ENCODE measurements at regions not wholly inside any gene's neighbourhood (a gene's known extent, or its start where the extent isn't known, plus 50 kb on each side); places are given as distances from the start of the nearest gene placed in this dataset.

DNA sequence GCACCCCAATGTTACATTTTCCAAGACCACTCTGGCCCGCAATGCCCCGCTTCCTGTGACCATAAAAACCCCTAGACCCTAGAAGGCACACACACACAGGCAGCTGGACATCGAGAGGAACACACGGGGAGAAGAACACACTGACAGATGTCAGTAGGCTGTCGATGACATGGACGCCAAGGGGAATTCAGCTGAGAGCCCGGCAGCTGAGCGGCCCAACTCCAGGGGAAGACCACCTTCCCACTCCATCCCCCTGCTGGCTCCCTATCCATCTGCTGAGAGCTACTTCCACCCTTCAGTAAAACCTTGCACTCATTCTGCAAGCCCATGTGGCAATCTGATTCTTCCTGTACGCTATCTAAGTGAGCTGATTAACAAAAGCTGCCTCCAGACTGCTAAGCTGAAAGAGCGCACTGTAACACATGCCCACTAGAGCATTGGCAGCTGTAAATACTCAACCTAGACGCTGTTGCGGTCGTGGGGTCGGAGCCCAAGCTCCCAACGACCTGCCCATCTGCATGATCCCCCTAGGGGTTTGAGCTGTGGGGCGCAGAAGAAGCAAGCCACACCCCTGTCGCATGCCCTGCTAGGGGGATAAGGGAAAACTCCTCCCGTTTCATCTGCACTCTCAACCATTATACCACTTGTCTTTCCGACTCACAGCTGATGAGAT lies 843.6 kb upstream of the POT1 start:
- intact Hi-C loops (cut with DNase I) = no loop called here
- ATAC-seq (ENCODE audit: poor library complexity) = no peak
- DNase-seq = no peak

DNA sequence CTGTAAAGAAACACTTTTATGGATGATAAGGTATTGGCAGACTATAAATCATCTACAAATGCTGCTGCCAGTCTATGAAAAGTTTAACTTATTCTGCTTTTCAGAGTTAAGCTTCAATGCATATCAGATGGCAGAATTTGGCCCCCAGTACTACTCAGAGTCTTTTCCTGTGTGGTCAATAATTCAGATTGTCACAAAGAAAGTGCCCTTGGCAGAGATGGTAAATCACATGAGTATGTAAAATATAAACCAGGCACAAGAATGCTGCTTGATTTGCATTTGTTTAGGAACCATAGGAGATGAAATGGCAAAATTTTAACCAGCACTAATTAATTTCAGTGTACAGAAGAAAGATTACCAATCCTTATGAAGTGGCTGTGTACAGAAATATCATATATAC lies 818.3 kb upstream of the POT1 start:
- intact Hi-C loops (cut with DNase I) = no loop called here
- ATAC-seq (ENCODE audit: poor library complexity) = no peak
- DNase-seq = no peak

DNA sequence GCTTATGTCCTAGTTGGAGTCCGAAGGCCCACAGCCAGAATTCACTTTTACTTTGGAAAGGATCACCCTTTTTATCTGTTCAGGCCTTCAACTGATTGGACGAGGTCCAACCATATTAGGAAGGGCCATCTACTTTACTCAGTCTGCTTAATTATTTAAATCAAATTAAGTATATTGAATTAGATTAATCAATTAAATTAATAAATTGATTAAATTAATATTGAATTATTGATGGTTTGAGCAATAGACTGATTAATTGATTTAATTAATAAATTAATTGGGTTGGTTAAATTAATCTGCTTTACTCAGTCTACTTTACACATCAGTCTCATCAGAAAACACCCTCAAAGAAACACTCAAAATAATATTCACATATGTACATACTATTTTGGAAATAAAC lies 816.9 kb upstream of the POT1 start:
- ATAC-seq (ENCODE audit: poor library complexity) (no peak), DNase-seq (no peak)
- intact Hi-C loops (cut with DNase I) = no loop called here

DNA sequence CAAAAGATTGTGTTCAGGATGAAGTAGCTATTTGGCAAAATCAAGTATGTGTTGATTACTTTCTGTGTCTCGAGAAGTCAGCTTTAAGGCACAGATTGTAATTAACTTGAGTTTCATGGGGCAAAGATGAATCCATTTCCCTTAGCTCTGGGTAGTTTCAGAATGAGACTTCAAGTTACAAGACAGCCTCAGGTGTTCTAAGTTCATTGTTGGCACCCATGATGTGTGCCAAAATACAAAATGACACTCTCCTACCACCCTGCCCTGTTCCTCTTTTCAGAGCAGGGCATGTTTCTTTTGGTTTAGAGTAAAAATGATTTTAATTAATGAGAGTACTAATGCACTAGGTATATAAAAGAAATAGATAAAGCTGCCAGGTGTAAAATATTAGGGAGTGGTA lies 797.6 kb upstream of the POT1 start:
- ATAC-seq (ENCODE audit: poor library complexity) (no peak), DNase-seq (no peak)
- intact Hi-C loops (cut with DNase I) = no loop called here

DNA sequence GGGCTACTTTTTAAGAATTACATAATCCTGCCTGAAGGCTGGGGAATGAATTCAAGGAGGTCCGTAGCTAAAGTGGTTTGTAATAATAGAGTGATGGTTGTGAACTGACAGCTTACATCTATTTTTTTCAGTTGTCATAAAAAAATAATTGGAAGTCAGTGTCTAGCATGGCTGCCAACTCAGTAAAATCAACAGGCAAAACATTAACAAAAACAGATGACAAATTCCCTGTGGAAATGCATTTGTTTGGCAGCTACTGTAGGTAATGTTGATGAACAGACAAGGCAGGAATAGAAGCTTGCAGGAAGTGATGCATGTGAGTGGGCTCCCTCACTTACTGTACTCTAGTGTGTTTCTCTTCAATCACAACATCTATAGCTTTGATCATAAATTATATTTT lies 766.0 kb upstream of the POT1 start:
- intact Hi-C loops (cut with DNase I) = no loop called here
- no peak for ATAC-seq (ENCODE audit: poor library complexity)

DNA sequence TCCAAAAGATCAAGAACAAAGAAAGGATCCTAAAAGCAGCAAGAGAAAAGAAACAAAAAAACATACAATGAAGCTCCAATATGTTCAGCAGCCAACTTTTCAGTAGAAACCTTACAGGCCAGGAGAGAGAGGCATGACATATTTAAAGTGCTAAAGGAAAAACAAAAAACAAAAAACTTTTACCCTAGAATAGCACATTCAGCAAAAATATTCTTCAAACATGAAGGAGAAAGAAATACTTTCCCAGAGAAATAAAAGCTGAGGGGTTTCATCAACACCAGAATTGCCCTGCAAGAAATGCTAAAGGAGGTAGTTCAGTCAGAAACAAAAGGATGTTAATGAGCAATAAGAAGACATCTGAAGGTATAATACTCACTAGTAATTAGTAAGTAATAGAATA lies 753.5 kb upstream of the POT1 start:
- DNase-seq (no peak), ATAC-seq (ENCODE audit: poor library complexity) (no peak)
- intact Hi-C loops (cut with DNase I) = no loop called here

More for the DNA sequence above, 766.0 kb upstream of the POT1 start:
- no peak for DNase-seq

DNA sequence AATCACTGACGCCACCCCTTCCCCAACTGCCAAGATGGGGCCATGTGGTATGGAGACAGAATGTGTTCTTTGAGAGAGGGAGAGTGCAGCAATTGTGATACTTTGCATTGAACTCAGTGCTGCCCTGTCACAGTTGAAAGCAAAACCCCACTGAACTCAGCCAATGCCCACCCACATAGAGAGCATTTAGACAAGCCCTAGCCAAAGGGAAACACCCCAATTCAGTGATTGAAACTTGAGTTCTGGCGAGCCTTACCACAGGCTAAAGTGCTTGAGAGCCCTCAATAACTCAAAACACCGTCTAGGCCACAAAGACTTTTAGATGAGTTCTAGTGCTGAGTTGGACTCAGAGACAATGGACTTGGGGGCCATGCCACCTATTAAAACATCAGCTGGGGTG lies 751.9 kb upstream of the POT1 start:
- DNase-seq (no peak), ATAC-seq (ENCODE audit: poor library complexity) (no peak)
- intact Hi-C loops (cut with DNase I) = no loop called here

DNA sequence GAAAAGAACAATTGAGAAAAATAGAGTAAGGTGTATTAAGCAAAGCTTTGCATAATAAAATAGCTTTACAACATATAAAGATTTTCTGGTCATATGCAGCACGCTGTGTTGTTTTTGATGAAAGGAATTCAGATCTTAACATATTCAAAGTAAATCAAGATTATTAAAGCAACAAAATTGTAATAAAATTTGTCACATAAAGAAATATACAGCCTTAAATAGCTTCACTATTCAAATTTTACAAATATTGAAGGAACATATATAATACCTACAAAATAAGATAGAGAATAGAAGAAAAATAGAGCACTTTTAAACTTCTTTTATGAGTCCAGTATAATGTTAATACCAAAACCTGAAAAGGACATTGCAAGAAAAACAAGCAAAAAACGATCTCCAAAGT lies 749.1 kb upstream of the POT1 start:
- ATAC-seq (ENCODE audit: poor library complexity) (no peak), DNase-seq (no peak)
- intact Hi-C loops (cut with DNase I) = no loop called here

DNA sequence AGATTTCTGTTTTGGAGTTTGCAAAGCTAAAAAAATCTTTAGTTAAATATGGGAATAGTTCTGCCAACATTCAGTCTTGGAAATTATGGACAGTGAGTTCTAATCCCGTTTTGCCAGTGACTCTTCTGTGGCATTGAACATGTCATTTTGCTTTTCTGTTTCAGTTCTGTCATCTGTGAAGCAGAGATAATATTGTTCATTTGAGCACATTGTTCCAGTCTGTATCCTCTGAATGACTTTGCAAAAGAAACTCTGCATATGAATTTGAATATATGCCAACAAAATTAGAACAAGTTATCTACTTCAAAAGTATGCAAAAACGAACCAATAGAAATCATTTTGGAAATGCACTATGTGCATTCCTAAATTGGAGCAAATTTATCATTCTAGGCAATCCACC lies 746.0 kb upstream of the POT1 start:
- no peak for DNase-seq
- intact Hi-C loops (cut with DNase I) = no loop called here
- ATAC-seq (ENCODE audit: poor library complexity) = no peak

DNA sequence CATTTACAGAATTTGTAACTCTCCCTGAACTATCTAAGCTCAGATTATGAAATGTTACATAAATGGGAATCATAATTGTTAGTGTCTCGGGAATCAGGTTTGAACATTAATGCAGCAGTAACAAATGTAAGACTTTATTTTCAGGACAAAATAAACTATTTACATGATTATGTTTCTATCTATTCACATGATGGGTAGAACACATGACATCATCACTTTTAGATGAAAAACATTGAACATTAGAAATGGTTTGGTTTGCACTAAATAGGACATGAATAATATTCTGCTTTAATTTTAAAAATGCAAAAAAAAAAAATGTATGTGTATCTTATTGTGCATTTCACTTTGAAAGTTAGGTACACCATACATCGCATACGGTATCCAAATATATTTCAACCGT lies 745.5 kb upstream of the POT1 start:
- no peak for ATAC-seq (ENCODE audit: poor library complexity)
- intact Hi-C loops (cut with DNase I) = no loop called here
- DNase-seq = no peak

DNA sequence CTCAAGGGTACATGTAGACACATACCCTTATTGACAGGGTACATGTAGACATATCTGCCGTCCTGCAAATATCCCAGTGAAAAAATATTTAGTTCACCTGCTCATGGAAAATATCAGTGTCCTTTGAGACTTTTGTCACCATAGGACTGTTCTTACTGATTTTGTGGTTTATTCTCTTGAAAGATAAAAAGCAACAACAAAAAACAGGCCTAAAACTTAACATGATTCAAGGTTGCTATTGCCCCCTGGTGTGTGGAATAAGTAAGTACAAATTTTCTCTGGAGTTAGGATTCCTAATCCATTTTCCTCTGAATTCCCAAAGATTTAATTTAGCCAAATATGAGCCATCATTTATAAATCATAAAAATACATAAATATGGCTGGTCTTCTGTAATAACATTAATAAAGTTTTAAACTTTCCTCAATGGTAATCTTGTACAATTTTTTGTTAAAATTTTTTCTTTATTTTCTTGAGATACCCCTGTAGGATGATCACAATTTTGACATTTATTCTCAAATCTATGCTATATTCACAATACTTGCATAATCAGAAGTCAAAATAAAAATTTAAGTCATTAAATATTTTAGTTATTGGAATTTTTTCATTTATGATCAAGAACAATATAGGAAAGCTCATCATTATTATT lies 741.4 kb upstream of the POT1 start:
- intact Hi-C loops (cut with DNase I) = no loop called here
- ATAC-seq (ENCODE audit: poor library complexity) = no peak
- no peak for DNase-seq

DNA sequence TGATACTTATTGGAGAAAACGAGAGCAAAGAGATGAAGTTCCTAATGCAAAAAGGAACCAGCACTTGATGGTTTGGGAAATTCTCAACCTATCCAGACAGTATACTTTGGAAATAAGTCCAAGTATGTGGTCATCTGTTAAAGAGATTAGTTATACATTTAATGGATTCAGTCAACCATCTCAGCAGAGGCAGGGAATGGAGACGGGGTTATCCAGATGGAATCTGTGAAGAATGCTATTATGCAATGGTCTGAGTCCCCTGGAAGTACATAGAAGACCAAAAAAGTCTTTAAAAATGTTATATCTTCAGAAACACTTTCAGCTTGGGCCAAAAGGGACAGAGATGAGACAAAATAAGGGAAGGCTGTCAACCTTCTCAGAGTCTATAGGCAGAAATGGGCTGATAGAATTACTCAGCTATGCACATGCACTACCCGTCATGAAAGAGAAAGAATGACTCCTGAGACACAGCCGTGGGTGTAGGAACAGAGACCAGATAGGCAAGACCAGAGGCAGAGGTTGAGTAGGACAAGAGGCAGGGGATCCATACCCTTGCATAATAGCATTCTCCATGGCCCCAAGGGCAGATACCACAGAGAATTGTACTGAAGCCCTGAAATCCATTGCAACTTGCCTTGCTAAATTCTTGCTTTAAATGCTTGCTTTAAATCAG lies 738.8 kb upstream of the POT1 start:
- ATAC-seq (ENCODE audit: poor library complexity) (no peak), DNase-seq (no peak)
- intact Hi-C loops (cut with DNase I) = no loop called here

DNA sequence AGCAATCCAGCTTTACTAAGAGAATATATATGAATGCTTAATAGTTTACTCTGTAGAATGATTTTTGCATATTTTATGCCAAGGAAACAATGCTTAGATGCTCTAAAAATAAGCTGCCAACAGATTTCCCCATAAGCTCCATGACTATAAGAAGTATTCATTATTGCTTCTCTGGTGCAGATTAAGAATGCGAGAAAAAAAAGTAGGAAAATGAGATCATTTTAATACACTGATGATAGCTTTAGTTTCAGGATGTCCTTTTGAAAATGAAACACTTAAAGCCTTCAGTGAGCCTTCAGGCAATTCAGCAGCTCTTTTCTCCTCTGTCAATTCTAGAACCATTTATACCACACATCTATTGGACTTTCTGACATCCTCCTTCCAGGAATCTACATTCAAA lies 735.0 kb upstream of the POT1 start:
- ATAC-seq (ENCODE audit: poor library complexity) (no peak), DNase-seq (no peak)
- intact Hi-C loops (cut with DNase I) = no loop called here

DNA sequence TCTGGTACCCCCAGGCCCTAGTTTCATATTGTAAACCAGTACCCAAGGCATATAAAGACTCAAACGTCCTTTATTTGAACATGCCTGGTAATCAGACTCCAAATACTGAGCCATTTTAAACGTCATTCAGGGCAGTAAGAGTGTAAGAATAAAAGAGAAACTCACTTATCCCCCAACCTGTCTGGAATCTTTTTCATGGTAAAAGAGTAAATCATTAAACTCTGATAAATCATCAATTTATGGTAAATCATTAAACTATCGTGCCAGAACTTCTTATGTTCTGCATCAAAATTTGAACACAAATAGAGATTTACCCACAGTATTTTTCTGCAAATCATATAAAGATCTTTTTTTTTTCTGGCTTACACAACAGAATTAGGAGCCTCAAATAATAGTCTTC lies 734.3 kb upstream of the POT1 start:
- intact Hi-C loops (cut with DNase I) = no loop called here

DNA sequence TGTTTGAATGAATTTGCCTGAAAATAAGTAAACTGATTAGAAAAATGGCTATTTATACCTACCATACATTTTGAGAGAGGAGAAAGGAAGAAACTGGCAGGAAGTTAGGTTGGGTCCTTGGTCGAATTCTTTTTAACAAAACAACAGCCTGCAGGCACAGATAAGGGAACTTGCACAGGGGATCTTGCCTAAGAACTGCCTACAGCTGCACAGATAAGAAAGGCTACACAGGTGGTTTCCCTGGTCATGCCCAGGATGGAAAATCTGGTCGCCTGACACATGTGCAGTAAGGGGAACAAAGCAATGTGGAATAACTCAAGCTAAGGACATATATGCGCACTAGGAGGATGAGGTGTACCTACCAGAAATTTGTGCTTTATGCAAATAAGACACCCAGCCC lies 732.1 kb upstream of the POT1 start:
- no peak for ATAC-seq (ENCODE audit: poor library complexity)
- no peak for DNase-seq
- intact Hi-C loops (cut with DNase I) = no loop called here

More for the DNA sequence above, 734.3 kb upstream of the POT1 start:
- DNase-seq (no peak), ATAC-seq (ENCODE audit: poor library complexity) (no peak)

DNA sequence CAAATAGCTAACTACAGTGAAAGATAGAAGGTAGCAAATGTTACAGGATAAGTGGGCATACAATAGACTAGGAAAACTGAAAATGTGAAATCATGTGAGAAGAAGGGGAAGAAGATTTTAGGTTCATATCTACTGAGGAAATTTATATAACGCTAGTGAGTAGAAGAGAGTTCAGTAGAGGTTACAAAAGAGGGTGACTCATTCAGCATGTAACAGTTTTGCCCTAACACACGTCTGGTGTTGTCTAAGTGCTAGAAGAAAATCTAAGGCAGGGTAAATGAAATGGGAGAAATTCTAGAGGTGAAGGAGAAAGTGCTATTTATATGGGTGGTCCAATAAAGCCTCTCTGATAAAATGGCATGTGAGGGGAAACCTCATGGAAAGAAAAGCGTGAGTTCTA lies 731.4 kb upstream of the POT1 start:
- no peak for ATAC-seq (ENCODE audit: poor library complexity)
- DNase-seq = no peak
- intact Hi-C loops (cut with DNase I) = no loop called here

DNA sequence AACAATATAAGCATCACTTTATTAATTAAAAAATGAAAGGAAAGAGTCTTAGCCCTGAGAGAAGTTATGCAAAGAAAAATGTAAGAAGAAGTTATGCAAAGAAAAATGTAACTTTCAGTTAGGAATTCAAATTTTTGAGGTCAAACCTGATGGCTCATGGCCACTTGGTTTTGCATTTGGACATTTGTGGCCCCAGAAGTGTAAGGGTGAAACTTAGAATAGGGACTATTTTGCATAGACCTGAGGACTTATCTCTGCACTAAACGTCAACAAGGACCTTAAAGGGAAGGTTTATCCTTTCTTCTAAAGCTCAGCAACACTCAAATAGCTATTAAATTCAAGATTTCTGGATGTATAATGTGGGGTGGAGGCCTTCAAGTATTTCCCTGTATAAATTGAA lies 724.5 kb upstream of the POT1 start:
- ATAC-seq (ENCODE audit: poor library complexity) = no peak
- DNase-seq = no peak
- intact Hi-C loops (cut with DNase I) = no loop called here

DNA sequence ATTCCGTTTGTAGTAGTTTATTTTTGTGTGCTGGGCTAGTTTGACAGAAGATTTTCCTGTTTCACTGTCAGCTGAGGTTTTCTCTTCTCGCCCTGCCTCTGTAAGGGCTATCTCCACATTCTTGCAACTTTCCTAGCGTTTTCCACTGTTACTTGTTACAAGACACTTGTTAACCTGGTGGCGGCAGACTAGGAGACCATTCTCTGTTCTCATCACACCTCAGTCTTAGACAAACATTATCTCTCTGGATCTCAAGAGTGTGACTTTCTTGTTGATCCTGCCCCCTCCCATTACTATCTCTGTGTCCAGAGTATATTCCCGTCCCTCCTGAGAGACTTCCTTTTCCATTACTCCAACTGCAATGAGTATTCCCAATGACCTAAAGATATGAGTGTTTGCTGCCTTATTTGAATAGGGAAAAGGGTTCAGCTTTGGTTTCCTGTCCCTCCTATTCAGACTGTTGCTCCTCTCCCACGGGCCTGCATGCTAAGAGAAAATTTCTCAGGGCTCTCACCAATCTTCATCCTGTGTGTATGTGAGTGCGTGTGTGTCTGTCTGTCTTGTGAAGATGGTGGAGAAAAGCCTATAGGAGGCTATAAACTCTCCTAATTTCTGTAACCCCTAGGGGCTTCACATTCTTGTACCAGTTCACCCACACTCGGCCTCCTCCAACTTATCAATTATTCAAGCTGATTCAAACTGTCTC lies 722.4 kb upstream of the POT1 start:
- intact Hi-C loops (cut with DNase I) = no loop called here
- ATAC-seq (ENCODE audit: poor library complexity) (no peak), DNase-seq (no peak)

DNA sequence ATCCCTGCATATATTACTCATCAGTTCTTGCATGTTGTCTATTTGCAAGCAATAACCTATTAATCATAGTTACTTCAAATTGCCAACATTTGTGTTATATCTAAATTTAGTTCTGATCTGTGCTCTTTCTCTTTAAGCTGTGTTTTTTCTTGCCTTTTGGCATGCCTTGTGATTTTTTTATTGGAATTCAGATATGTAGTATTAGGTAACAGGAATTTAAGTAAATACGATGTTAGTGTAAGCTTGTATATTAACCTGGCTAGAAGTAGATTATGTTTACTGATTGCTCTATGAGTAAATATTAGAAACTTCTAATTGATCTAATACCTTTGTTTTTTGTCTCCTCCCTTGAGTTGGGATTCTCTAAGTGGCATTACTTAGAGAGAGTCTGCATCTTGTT lies 718.9 kb upstream of the POT1 start:
- DNase-seq (no peak), ATAC-seq (ENCODE audit: poor library complexity) (no peak)
- intact Hi-C loops (cut with DNase I) = no loop called here

DNA sequence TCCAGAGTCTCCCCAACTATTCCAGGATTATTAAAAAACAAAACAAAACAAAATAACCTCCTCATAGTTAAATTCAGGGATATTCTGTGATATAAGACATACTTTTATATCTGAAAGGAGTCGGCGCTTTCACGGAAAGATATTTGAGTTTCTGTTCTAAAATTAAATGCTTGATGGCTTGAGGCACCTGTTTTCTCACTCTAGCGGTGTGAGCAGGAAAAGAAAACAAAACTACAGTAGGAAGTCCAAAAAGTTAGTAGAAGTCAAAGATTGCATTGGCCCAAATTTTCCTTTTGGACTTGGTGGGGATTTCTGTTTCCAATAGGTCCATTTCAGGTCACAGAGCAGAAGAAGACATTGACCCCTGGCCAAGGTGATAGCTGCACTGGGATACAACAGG lies 716.1 kb upstream of the POT1 start:
- intact Hi-C loops (cut with DNase I) = no loop called here
- ATAC-seq (ENCODE audit: poor library complexity) (no peak), DNase-seq (no peak)

Measured in Right ventricle myocardium superior (tissue), 1 donor.